ENCODE measurements at regions not wholly inside any gene's neighbourhood (a gene's known extent, or its start where the extent isn't known, plus 50 kb on each side); places are given as distances from the start of the nearest gene placed in this dataset.
"Not testable (repeated sequence)": the region's sequence is repeated elsewhere in the genome, so short reads cannot be mapped to it uniquely, and the experiment has no call there.

DNA sequence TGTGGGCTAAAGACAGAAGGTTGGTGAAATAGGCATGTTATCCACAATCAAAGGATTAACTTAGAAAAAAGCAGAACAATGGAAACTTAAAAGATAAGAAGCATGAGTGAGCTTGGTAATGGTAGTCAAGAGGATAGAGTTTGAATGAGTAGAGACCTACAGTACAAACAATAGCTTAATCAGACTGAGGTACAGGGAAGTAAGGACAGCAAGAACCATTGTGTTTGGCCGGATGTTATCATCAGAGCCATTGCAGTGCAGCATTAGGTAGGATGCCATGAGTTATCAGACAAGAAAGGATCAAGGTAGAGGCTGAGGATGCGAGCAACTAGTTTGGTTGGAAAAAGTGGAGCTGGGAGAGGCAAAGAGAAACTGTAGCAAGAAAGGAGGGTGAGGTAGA is 353.3 kb upstream of the VSTM2A start:
- no peak overlapping the region for H3K4me3 ChIP-seq (ENCODE audit: low read length)
- TF ChIP-seq, protein P1, sequence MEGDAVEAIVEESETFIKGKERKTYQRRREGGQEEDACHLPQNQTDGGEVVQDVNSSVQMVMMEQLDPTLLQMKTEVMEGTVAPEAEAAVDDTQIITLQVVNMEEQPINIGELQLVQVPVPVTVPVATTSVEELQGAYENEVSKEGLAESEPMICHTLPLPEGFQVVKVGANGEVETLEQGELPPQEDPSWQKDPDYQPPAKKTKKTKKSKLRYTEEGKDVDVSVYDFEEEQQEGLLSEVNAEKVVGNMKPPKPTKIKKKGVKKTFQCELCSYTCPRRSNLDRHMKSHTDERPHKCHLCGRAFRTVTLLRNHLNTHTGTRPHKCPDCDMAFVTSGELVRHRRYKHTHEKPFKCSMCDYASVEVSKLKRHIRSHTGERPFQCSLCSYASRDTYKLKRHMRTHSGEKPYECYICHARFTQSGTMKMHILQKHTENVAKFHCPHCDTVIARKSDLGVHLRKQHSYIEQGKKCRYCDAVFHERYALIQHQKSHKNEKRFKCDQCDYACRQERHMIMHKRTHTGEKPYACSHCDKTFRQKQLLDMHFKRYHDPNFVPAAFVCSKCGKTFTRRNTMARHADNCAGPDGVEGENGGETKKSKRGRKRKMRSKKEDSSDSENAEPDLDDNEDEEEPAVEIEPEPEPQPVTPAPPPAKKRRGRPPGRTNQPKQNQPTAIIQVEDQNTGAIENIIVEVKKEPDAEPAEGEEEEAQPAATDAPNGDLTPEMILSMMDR (conservative IDR thresholded peaks at IDR 0.05; ENCODE audit: low read depth, low read length), result no peak
- no peak for DNase-seq (ENCODE audit: low read depth)

DNA sequence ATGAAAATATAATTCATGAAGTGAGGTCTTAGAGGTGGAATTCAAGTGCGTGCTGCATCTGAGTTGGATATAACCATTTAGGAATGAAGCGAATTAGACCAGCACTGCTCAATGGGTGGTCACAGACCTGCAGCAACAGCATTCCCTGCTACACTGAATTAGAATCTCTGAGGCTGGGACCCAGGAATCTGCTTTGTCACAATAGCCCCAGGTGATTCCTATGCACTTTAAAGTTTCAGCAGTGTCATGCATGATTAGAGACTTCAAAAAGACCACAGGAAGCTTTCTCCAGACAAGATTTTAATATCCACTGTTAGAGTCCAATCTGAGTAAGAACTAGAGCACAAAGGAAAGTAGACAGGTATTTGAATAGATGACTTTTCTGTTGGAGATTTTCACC is 352.8 kb upstream of the VSTM2A start:
- DNase-seq (ENCODE audit: low read depth), result no peak
- H3K4me3 ChIP-seq (ENCODE audit: low read length), result no peak overlapping the region
- TF ChIP-seq, protein P1 (conservative IDR thresholded peaks at IDR 0.05; ENCODE audit: low read depth, low read length), result no peak

DNA sequence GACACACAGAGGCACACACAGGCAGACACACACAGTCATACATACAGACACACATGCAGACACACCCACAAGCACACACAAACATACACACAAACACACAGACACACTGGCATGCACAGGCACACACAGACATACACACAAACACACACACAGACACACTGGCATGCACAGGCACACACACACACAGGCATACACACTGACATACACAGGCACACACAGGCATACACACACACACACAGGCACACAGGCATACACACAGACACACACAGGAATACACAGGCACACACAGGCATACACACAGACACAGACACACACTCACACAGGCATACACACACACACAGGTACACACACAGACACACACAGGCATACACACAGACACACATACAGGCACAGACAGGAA is 340.7 kb upstream of the VSTM2A start:
- no peak overlapping the region for H3K4me3 ChIP-seq (ENCODE audit: low read length)
- TF ChIP-seq, protein P1 (conservative IDR thresholded peaks at IDR 0.05; ENCODE audit: low read depth, low read length), result no peak
- DNase-seq (ENCODE audit: low read depth), result no peak

DNA sequence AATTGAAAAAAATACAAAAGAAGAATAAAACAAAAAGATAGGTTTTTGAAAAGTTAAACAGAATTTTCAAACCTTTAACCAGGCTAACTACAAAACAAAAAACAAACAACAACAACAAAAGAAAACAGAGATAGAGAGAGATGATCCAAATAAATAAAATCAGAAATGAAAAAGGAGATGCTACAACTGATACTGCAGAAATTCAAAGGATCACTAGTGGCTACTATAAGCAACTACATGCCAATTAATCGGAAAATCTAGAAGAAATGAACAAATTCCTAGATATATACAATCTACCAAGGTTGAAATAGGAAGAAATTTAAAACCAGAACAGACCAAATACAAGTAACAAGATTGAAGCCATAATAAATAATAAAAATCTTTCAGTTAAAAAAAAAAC is 326.8 kb upstream of the VSTM2A start:
- TF ChIP-seq, protein P1 (conservative IDR thresholded peaks at IDR 0.05; ENCODE audit: low read depth, low read length), result no peak
- DNase-seq (ENCODE audit: low read depth), result no peak
- no peak overlapping the region for H3K4me3 ChIP-seq (ENCODE audit: low read length)

DNA sequence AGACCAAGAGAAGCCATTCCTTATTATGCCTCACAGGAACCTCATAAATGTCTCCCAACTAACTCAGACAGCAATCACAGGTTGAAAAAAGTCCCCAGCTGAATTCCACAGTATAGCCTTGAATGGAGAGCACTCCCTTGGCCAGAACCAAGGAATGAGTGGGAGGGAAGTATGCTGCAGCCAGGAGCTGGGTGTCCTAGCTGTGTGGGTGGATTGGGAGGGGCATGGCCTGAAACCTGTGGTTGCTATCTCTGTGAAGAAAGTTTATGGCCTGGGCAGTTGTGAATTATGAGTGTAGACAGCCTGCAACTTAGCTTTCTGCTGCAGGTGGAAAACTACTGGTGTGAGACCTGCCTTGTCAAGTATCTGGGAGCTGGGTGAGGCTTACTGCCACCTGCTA is 316.1 kb upstream of the VSTM2A start:
- not testable (repeated sequence) for H3K4me3 ChIP-seq (ENCODE audit: low read length); DNase-seq (ENCODE audit: low read depth)

DNA sequence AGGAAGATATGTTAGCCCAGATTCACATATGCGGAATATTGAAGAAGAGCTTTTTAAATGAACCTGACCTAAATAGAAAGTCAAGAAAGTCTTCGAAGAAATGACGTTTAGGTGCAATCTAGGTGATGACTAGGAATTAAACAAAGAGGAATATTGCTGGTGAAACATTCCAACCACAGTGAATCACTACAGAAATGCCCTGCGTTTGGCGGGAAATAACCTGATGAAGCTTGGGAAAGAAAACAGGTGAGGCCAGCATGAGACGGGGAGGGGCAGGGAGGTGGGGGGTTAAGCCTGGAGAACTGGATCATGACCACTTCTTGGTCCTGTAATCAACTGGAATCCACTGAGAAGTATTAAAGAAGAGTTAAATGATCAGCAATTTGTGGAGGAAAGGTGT is 299.4 kb upstream of the VSTM2A start:
- TF ChIP-seq, protein P1 (conservative IDR thresholded peaks at IDR 0.05; ENCODE audit: low read depth, low read length), result no peak
- DNase-seq (ENCODE audit: low read depth), result no peak
- H3K4me3 ChIP-seq (ENCODE audit: low read length), result no peak overlapping the region

DNA sequence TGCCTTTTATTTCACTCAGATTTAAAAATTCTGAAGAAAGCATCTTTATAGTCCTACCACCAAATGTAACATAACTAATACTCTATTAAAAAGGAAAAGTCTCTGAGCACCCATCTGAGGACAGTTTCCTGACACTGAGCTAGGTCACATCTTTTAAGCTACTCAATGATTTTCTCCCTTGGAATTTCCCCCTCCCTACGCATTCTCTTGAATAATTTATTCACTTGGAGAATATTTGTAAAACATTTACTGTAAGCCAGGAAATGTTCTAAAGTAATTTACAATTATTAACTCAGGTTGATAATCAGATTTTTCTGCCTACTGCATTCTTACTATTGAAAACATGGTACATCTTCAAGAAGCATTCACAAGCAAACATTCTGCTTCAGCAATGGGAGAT is 297.2 kb upstream of the VSTM2A start:
- H3K4me3 ChIP-seq (ENCODE audit: low read length), result no peak overlapping the region
- no peak for DNase-seq (ENCODE audit: low read depth)
- TF ChIP-seq, protein P1 (conservative IDR thresholded peaks at IDR 0.05; ENCODE audit: low read depth, low read length), result no peak

DNA sequence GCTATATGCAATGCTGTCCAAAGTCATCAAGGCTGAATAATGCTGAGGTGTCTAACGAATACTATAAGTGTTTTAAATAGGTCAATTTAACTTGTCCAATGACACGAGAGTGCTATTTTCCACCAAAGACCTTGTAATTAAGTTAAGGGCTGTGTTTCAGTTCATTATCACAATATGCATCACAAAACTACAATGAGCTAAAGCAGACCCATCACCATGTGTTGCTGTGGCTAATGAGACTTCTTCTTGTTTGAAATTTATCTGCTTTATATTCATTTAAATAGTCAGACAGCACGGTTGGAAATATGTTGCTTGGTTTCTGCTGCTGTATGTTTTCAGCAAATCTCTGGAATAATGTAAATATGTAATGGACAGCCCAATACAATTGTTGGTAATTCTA is 292.5 kb upstream of the VSTM2A start:
- TF ChIP-seq, protein P1 (conservative IDR thresholded peaks at IDR 0.05; ENCODE audit: low read depth, low read length), result no peak
- DNase-seq (ENCODE audit: low read depth), result no peak

More for the DNA sequence above, 292.5 kb upstream of the VSTM2A start:
- no peak overlapping the region for H3K4me3 ChIP-seq (ENCODE audit: low read length)

All from retinal pigment epithelial cell (primary cell).